ENCODE measurements at regions not wholly inside any gene's neighbourhood (a gene's known extent, or its start where the extent isn't known, plus 50 kb on each side); places are given as distances from the start of the nearest gene placed in this dataset.

DNA sequence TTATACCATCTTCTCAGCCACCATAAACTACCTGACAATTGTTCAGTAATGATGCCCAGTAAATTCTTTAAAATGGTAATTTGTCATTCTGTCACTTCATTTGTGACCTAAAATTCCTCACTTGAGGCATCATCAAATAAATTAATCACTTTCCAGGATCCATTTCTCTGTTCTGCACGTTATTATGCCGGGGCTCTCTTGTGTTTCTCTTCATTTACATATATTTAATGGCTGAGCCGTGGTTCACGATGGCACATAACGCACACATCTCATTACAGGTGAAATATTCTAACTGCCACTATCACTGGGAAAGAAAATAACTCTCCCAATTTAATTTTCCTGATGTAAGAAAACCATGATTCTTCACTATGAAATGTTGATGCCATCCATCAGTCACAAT lies 529.6 kb downstream of the NR4A2 start:
- no peak for TF ChIP-seq IRF1 (CRISPR knock-in tag; IDR thresholded peaks at IDR 0.05; ENCODE audit: borderline replicate concordance)
- no peak for TF ChIP-seq POLR2AphosphoS5 (IDR thresholded peaks at IDR 0.05; ENCODE audit: control insufficient read depth, insufficient read depth, low read depth, low read length)
- TF ChIP-seq YY1 (IDR thresholded peaks at IDR 0.05; ENCODE audit: borderline replicate concordance in 1 of 3, control insufficient read depth in 1 of 3, extremely low read depth in 1 of 3, insufficient read depth in 3 of 3, insufficient read length in 1 of 3, insufficient replicate concordance in 2 of 3, low read depth in 1 of 3, low read length in 2 of 3), result no peak
- TF ChIP-seq GABPA (tag; conservative IDR thresholded peaks at IDR 0.05; ENCODE audit: low read depth), result no peak
- TF ChIP-seq POLR2A (conservative IDR thresholded peaks at IDR 0.05), result no peak

Measured in K562 (cell line).